Astrocyte of the spinal cord (primary cell): ENCODE measurements at regions not wholly inside any gene's neighbourhood (a gene's known extent, or its start where the extent isn't known, plus 50 kb on each side); places are given as distances from the start of the nearest gene placed in this dataset.
"Not testable (repeated sequence)": the region's sequence is repeated elsewhere in the genome, so short reads cannot be mapped to it uniquely, and the experiment has no call there.

Source experiments
- DNase-seq: peaks from one replicate; pipeline ENCODE4 v3.0.0; 2011; ENCODE audit warnings: low read depth, low spot score
- H3K4me3 ChIP-seq: 2 replicates; pipeline ENCODE4 v1.5.1; 2011; ENCODE audit warnings: low read depth, mild to moderate bottlenecking, low read length, moderate library complexity
- CTCF ChIP-seq: IDR thresholded peaks from 2 replicates; pipeline ENCODE4 v1.5.1; 2012; ENCODE audit warnings: low read depth, mild to moderate bottlenecking, low read length, inconsistent platforms
- in situ Hi-C: cut with HindIII; loops from 2 replicates; pipeline ENCODE4 v1.10.0; 2017; ENCODE audit warnings: low sequenced_read_pairs

GRCh38 chr5:124494540-124495116 lies 251.8 kb downstream of the ZNF608 start:
- no peak for TF ChIP-seq CTCF
- in situ Hi-C loops = no loop called here
- no peak overlapping the region for H3K4me3 ChIP-seq
- DNase-seq = no peak

GRCh38 chr5:124492444-124493224 lies 253.8 kb downstream of the ZNF608 start:
- no peak for TF ChIP-seq CTCF
- DNase-seq = no peak
- in situ Hi-C loops = no loop called here
- H3K4me3 ChIP-seq = no peak overlapping the region

- H3K4me3 ChIP-seq, DNase-seq, in situ Hi-C loops: not testable (repeated sequence)
Observed at GRCh38 chr5:124490315-124490714, 256.1 kb downstream of the ZNF608 start.

- in situ Hi-C loops = no loop called here
- TF ChIP-seq CTCF = no peak
- DNase-seq = no peak
- H3K4me3 ChIP-seq = no peak overlapping the region
Observed at GRCh38 chr5:124481419-124481818, 265.0 kb downstream of the ZNF608 start.

GRCh38 chr5:124480964-124481363 lies 265.5 kb downstream of the ZNF608 start:
- in situ Hi-C loops = no loop called here
- TF ChIP-seq CTCF = no peak
- H3K4me3 ChIP-seq = no peak overlapping the region
- no peak for DNase-seq

GRCh38 chr5:124480022-124480421 lies 266.4 kb downstream of the ZNF608 start:
- no peak for TF ChIP-seq CTCF
- no peak overlapping the region for H3K4me3 ChIP-seq
- in situ Hi-C loops = no loop called here
- no peak for DNase-seq

GRCh38 chr5:124478264-124478663 lies 268.2 kb downstream of the ZNF608 start:
- H3K4me3 ChIP-seq = no peak overlapping the region
- TF ChIP-seq CTCF = no peak
- in situ Hi-C loops = no loop called here

More at GRCh38 chr5:124478264-124478663, 268.2 kb downstream of the ZNF608 start:
- no peak for DNase-seq
